ENCODE measurements at regions not wholly inside any gene's neighbourhood (a gene's known extent, or its start where the extent isn't known, plus 50 kb on each side); places are given as distances from the start of the nearest gene placed in this dataset.

- H3K27ac ChIP-seq: no peak overlapping the region
- no peak overlapping the region for H3K4me3 ChIP-seq
- DNase-seq (no peak), FAIRE-seq (no peak), ATAC-seq (no peak)
- no peaks in the 10 kb centered on the region for H3K27me3 ChIP-seq
- no peaks in the 10 kb centered on the region for H3K36me3 ChIP-seq
- 54 to 57% methylated on average over 4 of the region's 4 CpGs for WGBS, 2 donors
- no peaks in the 10 kb centered on the region for H3K9me3 ChIP-seq
- no peak for TF ChIP-seq CTCF (IDR thresholded peaks at IDR 0.05)
- H3K4me1 ChIP-seq: peaks cover 9 to 34% (median 26%) of the 10 kb centered on the region in 3 donors
- intact Hi-C loops (cut with DNase I): loop anchor here in 1 of 3 donors (10.0 kb wide), 1 partner anchor 140 kb away; no protein-coding TSS in a partner anchor
Measured at GRCh38 chr3:177354466-177354865, 157.2 kb upstream of the TBL1XR1 start.

- Histone ChIP-seq H3K36me3 (no peaks in the 10 kb centered on the region), H3K4me3 (no peak overlapping the region), H3K27ac (no peak overlapping the region), H3K4me1 (peaks cover 14 to 35% (median 31%) of the 10 kb centered on the region in 3 donors), H3K9me3 (no peaks in the 10 kb centered on the region), H3K27me3 (no peaks in the 10 kb centered on the region)
- intact Hi-C loops (cut with DNase I): loop anchor here in 2 of 3 donors (5.0 to 10.0 kb wide), 2 partner anchors 141 to 159 kb away; partner anchors contain the start of gene TBL1XR1 (in 1 of the 2)
- WGBS, 2 donors: 86 to 89% methylated on average over 3 of the region's 3 CpGs
- ATAC-seq (no peak), FAIRE-seq (no peak), DNase-seq (no peak)
- no peak for TF ChIP-seq CTCF (IDR thresholded peaks at IDR 0.05)
Measured at GRCh38 chr3:177356113-177356512, 158.8 kb upstream of the TBL1XR1 start.

GRCh38 chr3:177356952-177357351, 159.7 kb upstream of the TBL1XR1 start:
- Histone ChIP-seq H3K4me1 (peaks cover 15 to 35% (median 32%) of the 10 kb centered on the region in 3 donors), H3K9me3 (no peaks in the 10 kb centered on the region), H3K4me3 (no peak overlapping the region), H3K27ac (peak overlapping the region in 2 of 4 donors; percentile 91 to 93), H3K36me3 (no peaks in the 10 kb centered on the region), H3K27me3 (no peaks in the 10 kb centered on the region)
- ATAC-seq: no peak
- DNase-seq: no peak
- TF ChIP-seq CTCF (IDR thresholded peaks at IDR 0.05): no peak
- intact Hi-C loops (cut with DNase I): loop anchor here in 2 of 3 donors (5.0 to 10.0 kb wide), 2 partner anchors 142 to 160 kb away; partner anchors contain the start of gene TBL1XR1 (in 1 of the 2)
- FAIRE-seq: no peak

GRCh38 chr3:177357352-177358090, 160.2 kb upstream of the TBL1XR1 start:
- 25 to 28% methylated on average over 5 of the region's 5 CpGs for WGBS, 2 donors
- H3K4me1 ChIP-seq: peaks cover 15 to 35% (median 32%) of the 10 kb centered on the region in 3 donors
- peak overlapping the region in 1 of 4 donors; percentile 2 for H3K4me3 ChIP-seq
- H3K9me3 ChIP-seq: no peaks in the 10 kb centered on the region
- DNase-seq (peak in 2 of 6 donors; percentile 42 to 47), ATAC-seq (peak; percentile 4 to 51 (median 17)), FAIRE-seq (no peak)
- intact Hi-C loops (cut with DNase I): loop anchor here (2.0 to 10.0 kb wide), 3 partner anchors 143 to 161 kb away; partner anchors contain the start of gene TBL1XR1 (in 2 of the 3)
- no peaks in the 10 kb centered on the region for H3K27me3 ChIP-seq
- no peak for TF ChIP-seq CTCF (IDR thresholded peaks at IDR 0.05)
- H3K36me3 ChIP-seq: no peaks in the 10 kb centered on the region
- peak overlapping the region; percentile 5 to 93 (median 60) for H3K27ac ChIP-seq

Measured in pancreas (tissue), 10 donors.